K562 (cell line): ENCODE measurements at regions not wholly inside any gene's neighbourhood (a gene's known extent, or its start where the extent isn't known, plus 50 kb on each side); places are given as distances from the start of the nearest gene placed in this dataset.

Experiments used
- ATAC-seq: fragments of 200-7000 bp; cut with Tn5 transposase; 3 replicates; pipeline ENCODE4 v1.9.1; 2020; ENCODE audit warnings: moderate library complexity
- BruUV-seq: library from RNA; stranded (reverse); fragments of 400-500 nt; replicated peaks from 2 replicates; lab custom pipeline; 2021; lab: Mats Ljungman, UMichigan
- CTCF ChIA-PET: fragments of 300-600 bp; formaldehyde crosslinking; extraction: SDS; loops from one replicate; lab custom pipeline; 2021; ENCODE audit warnings: low intra/inter-chr PET ratio; lab: Yijun Ruan, JAX
- POLR2A ChIA-PET: fragments of 300-600, 350-650 bp; sonication (Branson Sonifier 250); formaldehyde crosslinking; extraction: SDS; loops from one replicate; lab custom pipeline; 2021; ENCODE audit warnings: antibody characterized with exemption, inconsistent platforms; lab: Yijun Ruan, JAX
- DNase-seq, 4 experiments: peaks; one replicate each; pipeline versions ENCODE4 v3.0.0 to v3.0.0-alpha.2; 2011 to 2018; ENCODE audit warnings: low spot score in 3 of 4, mixed read lengths in 3 of 4; ENCODE audit errors: extremely low read depth in 1 of 4
- FAIRE-seq: peaks from 2 replicates; lab custom pipeline; 2011; peaks lifted over from hg19 to GRCh38; lab: Jason Lieb, UNC
- H2AFZ ChIP-seq: 2 replicates; pipeline ENCODE4 v1.6.0; 2011; ENCODE audit warnings: low read depth, low read length, control low read depth, inconsistent platforms
- H3K27ac ChIP-seq: fragments of 200-600 bp; 3 replicates; pipeline ENCODE4 v1.8.0; 2011; ENCODE audit warnings: low read depth, mild to moderate bottlenecking, control low read depth, inconsistent platforms, low read length, moderate library complexity, mixed read lengths; ENCODE audit errors: extremely low read depth
- H3K27me3 ChIP-seq, 2 experiments: fragments of 300-600 bp in 1 of 2; 2 replicates in 1 of 2; 3 replicates in 1 of 2; pipeline versions ENCODE4 v1.6.0 to v1.8.0; 2011; ENCODE audit warnings: inconsistent platforms in 2 of 2, low read length in 2 of 2, mild to moderate bottlenecking in 1 of 2, mixed read lengths in 1 of 2, moderate library complexity in 1 of 2; ENCODE audit not compliant: control insufficient read depth in 2 of 2, insufficient read depth in 2 of 2
- H3K36me3 ChIP-seq: fragments of 300-600 bp; 3 replicates; pipeline ENCODE4 v1.8.0; 2011; ENCODE audit warnings: mild to moderate bottlenecking, low read length, inconsistent platforms; ENCODE audit not compliant: control insufficient read depth, insufficient read depth
- H3K4me1 ChIP-seq, 2 experiments: fragments of 200-600 bp in 1 of 2; replicated peaks in 1 of 2; 2 replicates in 1 of 2; 3 replicates in 1 of 2; pipeline versions ENCODE4 v1.5.1 to v1.8.0; 2011; ENCODE audit warnings: inconsistent platforms in 2 of 2, low read length in 2 of 2, mild to moderate bottlenecking in 1 of 2, mixed read lengths in 1 of 2, moderate library complexity in 1 of 2; ENCODE audit not compliant: control insufficient read depth in 2 of 2, insufficient read depth in 2 of 2
- H3K4me2 ChIP-seq: 2 replicates; pipeline ENCODE4 v1.6.1; 2011; ENCODE audit warnings: low read length, control low read depth, inconsistent platforms, mixed read lengths; ENCODE audit not compliant: insufficient read depth
- H3K4me3 ChIP-seq: fragments of 200-600 bp; sonication (generic), shearing (Covaris generic); 2 replicates; pipeline ENCODE4 v1.5.1; 2016; ENCODE audit warnings: control low read depth, inconsistent platforms
- H3K79me2 ChIP-seq: fragments of 200-600 bp; 3 replicates; pipeline ENCODE4 v1.8.0; 2011; ENCODE audit warnings: low read length, inconsistent platforms; ENCODE audit not compliant: control insufficient read depth, insufficient read depth
- H3K9ac ChIP-seq, 2 experiments: 2 replicates each; pipeline versions ENCODE4 v1.6.0 to v1.6.1; 2011; ENCODE audit warnings: low read depth in 2 of 2, low read length in 2 of 2, control low read depth in 1 of 2, inconsistent platforms in 1 of 2, mild to moderate bottlenecking in 1 of 2, mixed read lengths in 1 of 2; ENCODE audit not compliant: insufficient read depth in 1 of 2
- H3K9me1 ChIP-seq: one replicate; pipeline ENCODE4 v1.6.0; 2011; ENCODE audit warnings: inconsistent platforms, mild to moderate bottlenecking, low read length, moderate library complexity; ENCODE audit not compliant: control insufficient read depth, insufficient read depth
- H3K9me3 ChIP-seq: replicated peaks from 2 replicates; pipeline ENCODE4 v1.5.1; 2011; ENCODE audit warnings: low read depth, low read length, inconsistent platforms; ENCODE audit not compliant: control insufficient read depth, insufficient read depth
- H4K20me1 ChIP-seq: replicated peaks from 2 replicates; pipeline ENCODE4 v1.6.1; 2011; ENCODE audit warnings: low read length, inconsistent platforms, mixed read lengths; ENCODE audit not compliant: control insufficient read depth, insufficient read depth
- ARID3A ChIP-seq: IDR thresholded peaks from 2 replicates; pipeline ENCODE4 v1.6.1; 2012; ENCODE audit warnings: low read depth, low read length, improper control_type of control experiment, borderline replicate concordance
- ATF7 ChIP-seq: fragments of 450-650 bp; IDR thresholded peaks from 2 replicates; pipeline ENCODE4 v1.7.1; 2014; ENCODE audit warnings: mild to moderate bottlenecking, moderate library complexity
- BCOR ChIP-seq: fragments of 450-650 bp; IDR thresholded peaks from 2 replicates; pipeline ENCODE4 v1.6.1; 2016
- GABPA ChIP-seq: fragments of 200-800 bp; sonication (Bioruptor generic); conservative IDR thresholded peaks from 2 replicates; pipeline ENCODE4 v1.6.1; 2016; ENCODE audit warnings: low read depth, missing genetic modification characterization, missing compliant biosample characterization
- GABPB1 ChIP-seq: sonication (generic); formaldehyde crosslinking; IDR thresholded peaks from 2 replicates; pipeline ENCODE4 v1.8.0; 2022; ENCODE audit warnings: mild to moderate bottlenecking, missing genetic modification reagents
- ILF3 ChIP-seq: fragments of 450-650 bp; IDR thresholded peaks from 2 replicates; pipeline ENCODE4 v1.6.1; 2018; ENCODE audit warnings: antibody characterized with exemption, mild to moderate bottlenecking, moderate library complexity, borderline replicate concordance
- POLR2AphosphoS2 ChIP-seq: IDR thresholded peaks from 2 replicates; pipeline ENCODE4 v1.6.1; 2012; ENCODE audit warnings: low read length, improper control_type of control experiment
- RERE ChIP-seq: sonication (generic); formaldehyde crosslinking; IDR thresholded peaks from 2 replicates; pipeline ENCODE4 v1.8.0; 2023; ENCODE audit warnings: missing genetic modification reagents, mild to moderate bottlenecking, borderline replicate concordance
- U2AF1 ChIP-seq: fragments of 200-400 bp; formaldehyde crosslinking; optimal IDR thresholded peaks from 2 replicates; pipeline ENCODE3; 2017; ENCODE audit warnings: mild to moderate bottlenecking, low read depth, low read length, moderate library complexity
- XRCC5 ChIP-seq: fragments of 200-400 bp; formaldehyde crosslinking; IDR thresholded peaks from 2 replicates; pipeline ENCODE4 v1.6.1; 2017; ENCODE audit warnings: low read depth, mild to moderate bottlenecking, low read length
- ZNF140 ChIP-seq: fragments of 250-450 bp; sonication (Bioruptor Pico); IDR thresholded peaks from 2 replicates; pipeline ENCODE4 v1.8.0; 2021; ENCODE audit warnings: moderate library complexity, mild to moderate bottlenecking, inconsistent platforms
- ZNF184 ChIP-seq: sonication (generic); formaldehyde crosslinking; IDR thresholded peaks from 2 replicates; pipeline ENCODE4 v1.5.0; 2020; ENCODE audit warnings: missing genetic modification reagents
- ZZZ3 ChIP-seq: fragments of 450-650 bp; IDR thresholded peaks from 2 replicates; pipeline ENCODE4 v1.6.1; 2016; ENCODE audit warnings: antibody characterized with exemption, mild to moderate bottlenecking, moderate library complexity
- WGBS: fragments of 100-300 bp; shearing (Covaris generic); methylation state at CpG from one replicate; pipeline ENCODE4 v1.1.6; 2016; ENCODE audit warnings: low coverage, mixed read lengths; ENCODE audit not compliant: insufficient coverage; ENCODE audit errors: missing lambda C conversion rate; 5-methylcytosine and 5-hydroxymethylcytosine counted together
- in situ Hi-C: fragments of 300-500 bp; cut with MboI; formaldehyde crosslinking; loops from 4 replicates; pipeline ENCODE4 v1.15.0; 2018; ENCODE audit warnings: inconsistent platforms, mixed read lengths
- intact Hi-C: fragments of 100-400 bp; cut with micrococcal nuclease; formaldehyde crosslinking; loops from 2 replicates; pipeline ENCODE4 v1.14.2; 2022
- TF ChIP-seq, protein P1 (sequence below): fragments of 450-650 bp; IDR thresholded peaks from 2 replicates; pipeline ENCODE4 v1.6.1; 2016; ENCODE audit warnings: mild to moderate bottlenecking

DNA sequence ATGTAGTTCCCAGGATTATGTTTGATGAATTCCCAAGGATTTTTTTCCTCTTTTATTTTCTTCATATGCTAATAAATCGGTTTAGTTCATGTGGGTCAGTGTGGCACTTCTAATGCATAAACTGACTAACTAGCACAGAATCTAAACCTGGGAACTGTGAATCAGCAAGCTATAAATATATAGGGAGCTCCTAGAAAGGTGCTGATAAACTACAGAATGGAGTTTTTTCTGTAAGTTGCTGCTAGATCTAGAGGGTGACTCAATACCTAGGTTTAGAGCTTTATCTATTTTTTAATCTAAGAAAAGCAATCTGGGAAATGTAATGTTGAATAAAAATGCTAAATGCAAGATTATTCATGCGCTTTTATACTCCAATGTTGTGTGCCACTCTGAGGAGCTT is 118.8 kb upstream of the PTCHD4 start (continued):
- TF ChIP-seq GABPB1 (CRISPR knock-in tag) (no peak), POLR2AphosphoS2 (no peak)
- TF ChIP-seq, protein P1, sequence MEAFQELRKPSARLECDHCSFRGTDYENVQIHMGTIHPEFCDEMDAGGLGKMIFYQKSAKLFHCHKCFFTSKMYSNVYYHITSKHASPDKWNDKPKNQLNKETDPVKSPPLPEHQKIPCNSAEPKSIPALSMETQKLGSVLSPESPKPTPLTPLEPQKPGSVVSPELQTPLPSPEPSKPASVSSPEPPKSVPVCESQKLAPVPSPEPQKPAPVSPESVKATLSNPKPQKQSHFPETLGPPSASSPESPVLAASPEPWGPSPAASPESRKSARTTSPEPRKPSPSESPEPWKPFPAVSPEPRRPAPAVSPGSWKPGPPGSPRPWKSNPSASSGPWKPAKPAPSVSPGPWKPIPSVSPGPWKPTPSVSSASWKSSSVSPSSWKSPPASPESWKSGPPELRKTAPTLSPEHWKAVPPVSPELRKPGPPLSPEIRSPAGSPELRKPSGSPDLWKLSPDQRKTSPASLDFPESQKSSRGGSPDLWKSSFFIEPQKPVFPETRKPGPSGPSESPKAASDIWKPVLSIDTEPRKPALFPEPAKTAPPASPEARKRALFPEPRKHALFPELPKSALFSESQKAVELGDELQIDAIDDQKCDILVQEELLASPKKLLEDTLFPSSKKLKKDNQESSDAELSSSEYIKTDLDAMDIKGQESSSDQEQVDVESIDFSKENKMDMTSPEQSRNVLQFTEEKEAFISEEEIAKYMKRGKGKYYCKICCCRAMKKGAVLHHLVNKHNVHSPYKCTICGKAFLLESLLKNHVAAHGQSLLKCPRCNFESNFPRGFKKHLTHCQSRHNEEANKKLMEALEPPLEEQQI, result no peak

- no peaks in the 10 kb centered on the region for H3K36me3 ChIP-seq
- WGBS, result 2% methylated on average over 4 of the region's 4 CpGs
- no peak overlapping the region for H2AFZ ChIP-seq
- DNase-seq, result no peak
- ChIA-PET POLR2A (no interaction called here), CTCF (no interaction called here)
- no peaks in the 10 kb centered on the region; the same call in 1 of the 2 replicates for H3K9me3 ChIP-seq
- no peak overlapping the region for H3K4me3 ChIP-seq
- H3K79me2 ChIP-seq, result no peaks in the 10 kb centered on the region
- intact Hi-C loops, result no loop called here
- H3K4me2 ChIP-seq, result no peak overlapping the region
- no TSS peak for BruUV-seq
- FAIRE-seq, result no peak
- H3K9me1 ChIP-seq, result no peaks in the 10 kb centered on the region
- H3K27me3 ChIP-seq, result no peaks in the 10 kb centered on the region
- H4K20me1 ChIP-seq, result no peaks in the 10 kb centered on the region
- H3K9ac ChIP-seq, result no peak overlapping the region
- H3K4me1 ChIP-seq, result no peaks in the 10 kb centered on the region
- no peak overlapping the region for H3K27ac ChIP-seq
- in situ Hi-C loops, result no loop called here
- no peak for ATAC-seq
- TF ChIP-seq ZNF140 (CRISPR knock-in tag), result no peak
- TF ChIP-seq GABPA, result no peak
- no peak for TF ChIP-seq ILF3
- no peak for TF ChIP-seq BCOR
- no peak for TF ChIP-seq XRCC5
- TF ChIP-seq ARID3A, result no peak
- no peak for TF ChIP-seq ZNF184
- TF ChIP-seq ZZZ3, result no peak
- no peak for TF ChIP-seq ATF7
- no peak for TF ChIP-seq U2AF1
- TF ChIP-seq RERE, result no peak
Measured at GRCh38 chr6:48222241-48222640, 111.2 kb upstream of the PTCHD4 start.
